Adrenal gland (tissue), 9 donors: ENCODE measurements at regions not wholly inside any gene's neighbourhood (a gene's known extent, or its start where the extent isn't known, plus 50 kb on each side); places are given as distances from the start of the nearest gene placed in this dataset.

ENCODE experiments used
- DNase-seq, 7 donors: peaks; one replicate each; pipeline ENCODE4 v3.0.0-alpha.2; 2019 to 2020
- H3K27ac ChIP-seq, 5 donors: fragments of 200-600 bp; sonication (generic) in 4 of 5; 1 replicate in 3 of 5; 2 replicates in 2 of 5; pipeline versions ENCODE4 v1.5.1 to v1.8.0; 2016 to 2020; ENCODE audit warnings: mild to moderate bottlenecking in 1 of 5
- H3K27me3 ChIP-seq: fragments of 200-600 bp; 2 replicates; pipeline ENCODE4 v1.8.0; 2021
- H3K36me3 ChIP-seq, 2 donors: fragments of 200-600 bp; replicated peaks in 1 of 2; 1 replicate in 1 of 2; 2 replicates in 1 of 2; pipeline versions ENCODE4 v1.5.1 to v1.8.0; 2018 to 2022
- H3K4me1 ChIP-seq, 2 donors: fragments of 200-600 bp; replicated peaks in 1 of 2; 1 replicate in 1 of 2; 2 replicates in 1 of 2; pipeline versions ENCODE4 v1.5.1 to v1.8.0; 2018 to 2021
- H3K4me3 ChIP-seq, 4 donors: fragments of 200-600 bp; sonication (generic) in 3 of 4; one replicate each; pipeline ENCODE4 v1.5.1; 2016 to 2018
- H3K9me3 ChIP-seq, 3 donors: fragments of 200-600 bp; sonication (generic) in 1 of 3; replicated peaks in 1 of 3; 1 replicate in 2 of 3; 2 replicates in 1 of 3; pipeline versions ENCODE4 v1.5.1 to v1.8.0; 2016 to 2021
- POLR2A ChIP-seq, 2 donors: fragments of 450-650 bp; IDR thresholded peaks; one replicate each; pipeline ENCODE4 v1.6.1; 2017; ENCODE audit warnings: antibody characterized with exemption in 2 of 2, mild to moderate bottlenecking in 2 of 2, moderate library complexity in 1 of 2
- WGBS, 4 donors: extraction: QIAGEN DNeasy Blood & Tissue Kit in 2 of 4; methylation state at CpG; one replicate each; pipeline versions ENCODE4 v1.1.5 to v1.1.7; 2013 to 2017; 5-methylcytosine and 5-hydroxymethylcytosine counted together
- intact Hi-C, 2 donors: fragments of 100-400 bp; cut with DNase I; formaldehyde crosslinking; loops; one replicate each; pipeline versions ENCODE4 v1.14.1 to v1.15.0; 2022 to 2023
- TF ChIP-seq, protein P1 (sequence below), 6 experiments: fragments of 450-650 bp in 4 of 6; fragments of 200-600 bp in 2 of 6; sonication (generic) in 1 of 6; IDR thresholded peaks; 1 replicate in 5 of 6; 2 replicates in 1 of 6; pipeline versions ENCODE4 v1.5.1 to v1.8.0; 2016 to 2021; ENCODE audit warnings: antibody characterized with exemption in 6 of 6, mild to moderate bottlenecking in 2 of 6, moderate library complexity in 1 of 6
- donor health status: healthy with polysubstance abuse.
- donor health status: Bipolar disorder and iron deficiency.
- donor health status: DM: yes; HTN: yes; CAD: no.
- donor health status: DM: no; HTN: no; CAD: no.
- donor health status: DM: no; HTN: no; CAD: no.

DNA sequence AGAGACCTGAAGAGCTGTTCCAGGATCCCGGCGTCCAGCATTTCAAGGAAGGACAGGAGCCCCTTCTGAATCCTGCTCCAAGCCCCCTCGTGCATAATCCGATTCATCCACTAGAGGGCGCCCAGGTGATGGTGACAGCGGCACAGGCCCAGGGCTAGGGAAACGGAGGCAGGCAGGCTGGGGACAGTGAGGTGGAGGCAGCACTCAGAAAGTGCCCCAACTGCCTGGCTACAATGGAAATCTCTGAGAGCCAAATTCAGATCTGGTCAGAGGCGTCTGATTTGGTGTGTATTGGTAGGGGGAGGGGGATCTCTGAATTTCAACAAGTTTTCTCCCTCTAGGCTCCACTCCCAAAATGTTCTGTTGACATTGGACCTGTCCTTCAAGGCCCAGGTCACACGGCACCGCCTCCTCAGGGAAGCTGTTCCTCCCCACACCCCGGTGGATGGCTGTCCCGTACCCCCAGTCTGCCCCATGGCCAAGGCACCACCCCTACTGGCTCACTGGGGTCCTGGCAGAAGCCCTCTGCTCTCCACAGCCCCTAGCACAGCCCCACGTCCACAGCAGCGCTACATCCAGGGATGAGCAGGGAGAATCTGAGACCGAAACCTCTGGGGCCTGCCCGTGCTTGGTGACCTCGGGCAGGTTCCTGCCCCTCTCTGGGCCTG lies 142.9 kb downstream of the CRYBB2 start:
- peak overlapping the region in 1 of 5 donors; percentile 50 for H3K27ac ChIP-seq
- 26 to 35% (median 30%) methylated on average over 9 to 17 of the region's 17 CpGs for WGBS, 4 donors
- H3K9me3 ChIP-seq = no peaks in the 10 kb centered on the region
- H3K4me3 ChIP-seq = no peak overlapping the region
- intact Hi-C loops = loop anchor here in 1 of 2 donors (10.0 kb wide), 1 partner anchor 82 kb away; no protein-coding TSS in a partner anchor
- H3K4me1 ChIP-seq = peaks cover 0 to 18% of the 10 kb centered on the region in 2 donors
- TF ChIP-seq POLR2A (IDR thresholded peaks at IDR 0.05) = no peak
- TF ChIP-seq, protein P1, sequence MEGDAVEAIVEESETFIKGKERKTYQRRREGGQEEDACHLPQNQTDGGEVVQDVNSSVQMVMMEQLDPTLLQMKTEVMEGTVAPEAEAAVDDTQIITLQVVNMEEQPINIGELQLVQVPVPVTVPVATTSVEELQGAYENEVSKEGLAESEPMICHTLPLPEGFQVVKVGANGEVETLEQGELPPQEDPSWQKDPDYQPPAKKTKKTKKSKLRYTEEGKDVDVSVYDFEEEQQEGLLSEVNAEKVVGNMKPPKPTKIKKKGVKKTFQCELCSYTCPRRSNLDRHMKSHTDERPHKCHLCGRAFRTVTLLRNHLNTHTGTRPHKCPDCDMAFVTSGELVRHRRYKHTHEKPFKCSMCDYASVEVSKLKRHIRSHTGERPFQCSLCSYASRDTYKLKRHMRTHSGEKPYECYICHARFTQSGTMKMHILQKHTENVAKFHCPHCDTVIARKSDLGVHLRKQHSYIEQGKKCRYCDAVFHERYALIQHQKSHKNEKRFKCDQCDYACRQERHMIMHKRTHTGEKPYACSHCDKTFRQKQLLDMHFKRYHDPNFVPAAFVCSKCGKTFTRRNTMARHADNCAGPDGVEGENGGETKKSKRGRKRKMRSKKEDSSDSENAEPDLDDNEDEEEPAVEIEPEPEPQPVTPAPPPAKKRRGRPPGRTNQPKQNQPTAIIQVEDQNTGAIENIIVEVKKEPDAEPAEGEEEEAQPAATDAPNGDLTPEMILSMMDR (IDR thresholded peaks at IDR 0.05) = peak; percentile 78 to 87 (median 83)
- H3K27me3 ChIP-seq = no peaks in the 10 kb centered on the region
- H3K36me3 ChIP-seq = peaks cover 0 to 15% of the 10 kb centered on the region in 2 donors
- peak; percentile 51 to 87 (median 73) for DNase-seq

DNA sequence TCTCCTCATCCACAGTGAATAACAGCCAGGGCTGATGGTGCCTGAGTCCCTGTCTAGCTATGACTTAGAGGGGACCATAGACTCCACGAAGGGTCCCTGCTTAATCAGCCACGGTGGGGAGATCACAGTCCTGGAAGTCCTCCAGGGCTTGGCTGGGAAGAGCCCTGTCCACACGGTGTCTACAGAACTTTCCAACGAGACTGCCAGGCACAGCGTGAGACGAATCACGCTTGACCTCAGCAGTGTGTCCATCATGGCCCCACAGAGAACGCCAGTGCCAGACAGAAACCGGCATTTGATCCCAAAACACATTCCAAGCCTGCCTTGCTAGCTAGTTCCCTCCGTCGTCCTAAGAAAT lies 143.4 kb downstream of the CRYBB2 start:
- peaks cover 0 to 18% of the 10 kb centered on the region in 2 donors for H3K4me1 ChIP-seq
- WGBS, 4 donors = 62 to 84% (median 74%) methylated on average over 6 to 11 of the region's 11 CpGs
- H3K9me3 ChIP-seq = no peaks in the 10 kb centered on the region
- peak overlapping the region in 1 of 5 donors; percentile 50 for H3K27ac ChIP-seq
- intact Hi-C loops = loop anchor here in 1 of 2 donors (10.0 kb wide), 1 partner anchor 82 kb away; no protein-coding TSS in a partner anchor
- no peaks in the 10 kb centered on the region for H3K27me3 ChIP-seq
- peaks cover 0 to 11% of the 10 kb centered on the region in 2 donors for H3K36me3 ChIP-seq
- DNase-seq = peak in 2 of 7 donors; percentile 20 to 25
- no peak overlapping the region for H3K4me3 ChIP-seq
- TF ChIP-seq, protein P1 (IDR thresholded peaks at IDR 0.05) = no peak
- no peak for TF ChIP-seq POLR2A (IDR thresholded peaks at IDR 0.05)

DNA sequence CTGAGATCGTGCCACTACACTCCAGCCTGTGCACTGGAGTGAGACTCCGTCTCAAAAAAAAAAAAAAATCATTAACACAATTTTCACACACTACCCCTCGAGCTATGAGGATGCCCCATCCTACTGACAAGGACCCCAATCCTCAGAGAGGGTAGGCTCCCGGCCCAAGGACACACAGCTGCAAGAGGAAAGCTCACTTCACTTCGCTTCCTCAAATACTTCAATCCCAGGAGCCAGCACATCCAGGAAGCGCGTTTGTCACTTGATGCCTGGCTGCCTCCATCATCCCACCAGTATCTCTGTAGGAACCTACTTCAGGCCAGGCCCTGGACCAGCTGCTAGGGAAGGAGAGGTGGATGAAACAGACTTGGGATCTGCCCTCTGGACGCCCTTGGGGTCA lies 144.0 kb downstream of the CRYBB2 start:
- Histone ChIP-seq H3K4me3 (no peak overlapping the region), H3K27ac (no peak overlapping the region), H3K36me3 (peaks cover 0 to 10% of the 10 kb centered on the region in 2 donors), H3K27me3 (no peaks in the 10 kb centered on the region), H3K9me3 (no peaks in the 10 kb centered on the region), H3K4me1 (peaks cover 0 to 18% of the 10 kb centered on the region in 2 donors)
- intact Hi-C loops = loop anchor here in 1 of 2 donors (10.0 kb wide), 1 partner anchor 81 kb away; no protein-coding TSS in a partner anchor
- WGBS, 4 donors = 89 to 93% (median 90%) methylated on average over 7 to 8 of the region's 8 CpGs
- DNase-seq = no peak
- TF ChIP-seq, protein P1 (IDR thresholded peaks at IDR 0.05) = no peak
- TF ChIP-seq POLR2A (IDR thresholded peaks at IDR 0.05) = no peak

DNA sequence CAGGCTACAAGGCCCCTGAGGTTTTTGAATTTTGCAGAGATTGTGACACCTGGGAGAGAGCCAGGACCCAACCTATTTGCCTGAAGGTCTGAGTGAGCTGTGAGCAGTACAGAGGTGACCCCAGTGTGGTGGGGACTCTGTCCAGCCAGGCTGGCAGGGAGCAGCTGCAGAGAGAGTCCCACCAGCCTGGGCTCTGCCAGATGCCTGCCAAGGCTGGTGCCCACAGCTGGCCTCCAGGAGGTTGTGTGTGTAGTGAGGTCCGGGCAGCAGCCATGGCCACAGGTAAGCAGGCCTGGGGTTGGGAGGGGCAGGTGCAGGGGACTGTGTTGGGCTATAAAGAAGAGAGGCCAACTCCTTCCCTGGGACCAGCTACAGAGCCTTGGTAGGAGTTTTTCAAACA lies 144.8 kb downstream of the CRYBB2 start:
- H3K9me3 ChIP-seq = no peaks in the 10 kb centered on the region
- intact Hi-C loops = loop anchor here in 1 of 2 donors (10.0 kb wide), 1 partner anchor 81 kb away; no protein-coding TSS in a partner anchor
- H3K4me3 ChIP-seq = no peak overlapping the region
- TF ChIP-seq, protein P1 (IDR thresholded peaks at IDR 0.05) = no peak
- no peak for TF ChIP-seq POLR2A (IDR thresholded peaks at IDR 0.05)
- 76 to 100% (median 82%) methylated on average over 1 of the region's 1 CpG; no CpG with 5 or more reads in 1 of the 4 donors for WGBS, 4 donors
- H3K27me3 ChIP-seq = no peaks in the 10 kb centered on the region
- peaks cover 0 to 18% of the 10 kb centered on the region in 2 donors for H3K4me1 ChIP-seq
- no peak overlapping the region for H3K27ac ChIP-seq
- DNase-seq = no peak
- H3K36me3 ChIP-seq = peaks cover 0 to 6% of the 10 kb centered on the region in 2 donors
